ENCODE measurements at regions not wholly inside any gene's neighbourhood (a gene's known extent, or its start where the extent isn't known, plus 50 kb on each side); places are given as distances from the start of the nearest gene placed in this dataset.

DNA sequence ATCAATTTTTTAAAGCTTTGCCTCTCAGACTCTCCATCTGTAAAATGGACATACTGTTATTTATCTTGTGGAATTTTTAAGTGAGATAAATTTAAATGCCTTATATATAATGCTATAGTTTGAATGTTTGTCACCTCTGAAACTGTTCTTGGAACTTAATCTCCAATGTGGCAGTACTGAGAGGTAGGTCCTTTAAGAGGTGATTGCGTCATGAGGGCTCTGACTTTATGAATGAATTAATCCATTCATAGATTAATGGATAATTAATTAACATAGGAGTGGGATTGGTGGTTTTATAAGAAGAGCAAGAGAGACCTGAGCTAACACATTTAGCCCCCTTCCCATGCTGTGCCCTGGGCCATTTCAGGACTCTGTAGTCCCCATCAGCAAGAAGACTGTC is 326.3 kb upstream of the TSHZ2 start:
- no peaks in the 10 kb centered on the region for H3K9me3 ChIP-seq (ENCODE audit: control insufficient read depth, insufficient read depth, low read length)
- POLR2A ChIA-PET = no interaction called here
- CTCF ChIA-PET = no interaction called here
- H3K4me3 ChIP-seq (ENCODE audit: low read depth, low read length) = no peak overlapping the region
- TF ChIP-seq, protein P1, sequence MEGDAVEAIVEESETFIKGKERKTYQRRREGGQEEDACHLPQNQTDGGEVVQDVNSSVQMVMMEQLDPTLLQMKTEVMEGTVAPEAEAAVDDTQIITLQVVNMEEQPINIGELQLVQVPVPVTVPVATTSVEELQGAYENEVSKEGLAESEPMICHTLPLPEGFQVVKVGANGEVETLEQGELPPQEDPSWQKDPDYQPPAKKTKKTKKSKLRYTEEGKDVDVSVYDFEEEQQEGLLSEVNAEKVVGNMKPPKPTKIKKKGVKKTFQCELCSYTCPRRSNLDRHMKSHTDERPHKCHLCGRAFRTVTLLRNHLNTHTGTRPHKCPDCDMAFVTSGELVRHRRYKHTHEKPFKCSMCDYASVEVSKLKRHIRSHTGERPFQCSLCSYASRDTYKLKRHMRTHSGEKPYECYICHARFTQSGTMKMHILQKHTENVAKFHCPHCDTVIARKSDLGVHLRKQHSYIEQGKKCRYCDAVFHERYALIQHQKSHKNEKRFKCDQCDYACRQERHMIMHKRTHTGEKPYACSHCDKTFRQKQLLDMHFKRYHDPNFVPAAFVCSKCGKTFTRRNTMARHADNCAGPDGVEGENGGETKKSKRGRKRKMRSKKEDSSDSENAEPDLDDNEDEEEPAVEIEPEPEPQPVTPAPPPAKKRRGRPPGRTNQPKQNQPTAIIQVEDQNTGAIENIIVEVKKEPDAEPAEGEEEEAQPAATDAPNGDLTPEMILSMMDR (IDR thresholded peaks at IDR 0.05; ENCODE audit: low read depth, low read length) = no peak
- H3K27me3 ChIP-seq (ENCODE audit: control insufficient read depth, insufficient read depth, low read length) = no peaks in the 10 kb centered on the region
- DNase-seq (ENCODE audit: low read depth, low spot score) = no peak
- no peak overlapping the region for H3K27ac ChIP-seq (ENCODE audit: low read depth, low read length)

DNA sequence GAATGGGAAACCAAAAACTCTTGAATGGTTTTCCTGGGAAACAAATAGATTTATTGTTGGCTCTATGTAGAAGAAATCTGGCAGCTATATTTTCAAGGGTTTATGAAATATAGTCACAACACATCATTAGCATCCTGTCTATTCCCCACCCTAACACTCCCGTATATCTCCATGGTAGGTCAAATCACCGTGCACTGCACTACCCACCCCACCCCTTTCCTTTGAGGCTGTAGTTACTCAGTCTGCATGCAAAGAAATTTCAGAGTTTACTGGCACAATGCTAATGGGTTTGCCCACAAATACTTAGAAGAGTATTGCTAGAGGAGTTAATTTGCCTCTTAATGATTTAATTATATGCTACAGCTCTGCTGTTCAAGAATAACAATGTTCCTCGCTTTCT is 329.1 kb upstream of the TSHZ2 start:
- ChIA-PET POLR2A (no interaction called here), CTCF (no interaction called here)

DNA sequence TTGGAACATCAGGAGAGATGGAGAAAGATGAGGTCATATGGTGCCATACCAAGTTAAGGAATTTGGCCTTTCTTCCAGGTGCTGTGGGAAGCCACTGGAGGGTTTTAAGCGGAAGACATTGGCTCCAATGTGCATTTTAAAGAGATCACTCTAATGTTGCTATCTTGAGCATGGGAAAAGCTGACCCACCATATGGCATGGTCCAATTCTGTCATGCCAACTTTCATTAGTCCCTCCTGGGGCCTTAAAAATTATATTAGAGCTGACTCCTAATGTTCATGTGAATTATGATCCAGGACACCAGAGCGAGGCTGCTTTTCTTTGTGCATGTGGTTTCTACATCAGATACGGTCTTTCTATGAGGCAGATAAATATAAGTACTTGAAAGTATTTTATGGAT is 335.0 kb upstream of the TSHZ2 start:
- H3K27ac ChIP-seq (ENCODE audit: low read depth, low read length) = no peak overlapping the region
- H3K4me3 ChIP-seq (ENCODE audit: low read depth, low read length) = no peak overlapping the region
- TF ChIP-seq, protein P1 (IDR thresholded peaks at IDR 0.05; ENCODE audit: low read depth, low read length) = no peak
- no peak for DNase-seq (ENCODE audit: low read depth, low spot score)
- POLR2A ChIA-PET = no interaction called here
- CTCF ChIA-PET = interaction anchor here (0.6 kb wide), 2 partner anchors 234 to 625 kb away, joined by 4 read pairs; no protein-coding TSS in a partner anchor
- no peaks in the 10 kb centered on the region for H3K27me3 ChIP-seq (ENCODE audit: control insufficient read depth, insufficient read depth, low read length)
- H3K9me3 ChIP-seq (ENCODE audit: control insufficient read depth, insufficient read depth, low read length) = no peaks in the 10 kb centered on the region

More for the DNA sequence above, 329.1 kb upstream of the TSHZ2 start:
- H3K27ac ChIP-seq (ENCODE audit: low read depth, low read length) = no peak overlapping the region
- no peak overlapping the region for H3K4me3 ChIP-seq (ENCODE audit: low read depth, low read length)
- no peak for DNase-seq (ENCODE audit: low read depth, low spot score)
- TF ChIP-seq, protein P1 (IDR thresholded peaks at IDR 0.05; ENCODE audit: low read depth, low read length) = no peak
- no peaks in the 10 kb centered on the region for H3K27me3 ChIP-seq (ENCODE audit: control insufficient read depth, insufficient read depth, low read length)
- H3K9me3 ChIP-seq (ENCODE audit: control insufficient read depth, insufficient read depth, low read length) = no peaks in the 10 kb centered on the region

DNA sequence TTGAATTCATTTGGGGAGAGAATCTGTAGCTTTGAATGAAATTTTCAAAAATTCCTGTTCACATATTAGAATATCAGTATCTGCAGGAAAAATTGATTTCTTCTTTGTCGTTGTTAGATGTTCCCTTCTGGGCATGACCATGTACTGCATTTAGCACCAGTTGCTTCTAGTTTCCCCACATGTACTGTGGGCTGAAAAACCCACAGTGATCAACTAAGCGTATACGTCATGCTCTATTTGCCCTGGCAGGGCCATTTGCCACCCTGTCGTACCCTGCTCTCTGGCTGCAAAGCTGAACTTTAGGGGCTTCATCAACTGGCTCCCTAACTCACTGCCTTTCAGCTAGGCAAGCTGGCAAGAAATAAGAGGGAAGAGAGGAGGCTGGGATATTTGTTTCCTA is 340.7 kb upstream of the TSHZ2 start:
- TF ChIP-seq, protein P1 (IDR thresholded peaks at IDR 0.05; ENCODE audit: low read depth, low read length) = no peak
- Histone ChIP-seq H3K27ac (ENCODE audit: low read depth, low read length) (no peak overlapping the region), H3K4me3 (ENCODE audit: low read depth, low read length) (no peak overlapping the region), H3K9me3 (ENCODE audit: control insufficient read depth, insufficient read depth, low read length) (no peaks in the 10 kb centered on the region), H3K27me3 (ENCODE audit: control insufficient read depth, insufficient read depth, low read length) (no peaks in the 10 kb centered on the region)
- ChIA-PET CTCF (no interaction called here), POLR2A (no interaction called here)
- DNase-seq (ENCODE audit: low read depth, low spot score) = no peak

DNA sequence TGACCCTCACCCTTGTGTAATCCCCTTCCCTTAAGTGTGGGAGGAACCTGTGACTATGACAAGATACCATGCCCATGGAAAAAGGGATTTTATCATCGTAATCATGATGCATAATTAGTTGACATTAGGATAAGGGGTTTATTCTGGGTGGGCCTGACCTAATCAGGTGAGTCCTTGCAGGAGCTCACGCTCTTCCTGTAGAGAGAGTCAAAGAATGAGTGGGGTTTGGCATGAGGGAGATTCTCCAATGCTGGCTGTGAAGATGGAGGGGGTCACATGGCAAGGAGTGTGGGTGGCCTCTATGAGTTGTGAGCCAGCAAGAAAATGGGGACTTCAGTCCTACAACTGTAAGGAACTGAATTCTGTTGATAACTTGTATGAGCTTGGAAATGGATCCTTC is 342.0 kb upstream of the TSHZ2 start:
- Histone ChIP-seq H3K27me3 (ENCODE audit: control insufficient read depth, insufficient read depth, low read length) (no peaks in the 10 kb centered on the region), H3K27ac (ENCODE audit: low read depth, low read length) (no peak overlapping the region), H3K4me3 (ENCODE audit: low read depth, low read length) (no peak overlapping the region), H3K9me3 (ENCODE audit: control insufficient read depth, insufficient read depth, low read length) (no peaks in the 10 kb centered on the region)
- TF ChIP-seq, protein P1 (IDR thresholded peaks at IDR 0.05; ENCODE audit: low read depth, low read length) = no peak
- DNase-seq (ENCODE audit: low read depth, low spot score) = no peak
- CTCF ChIA-PET = no interaction called here
- POLR2A ChIA-PET = no interaction called here

Data from AG04450 (cell line).